Omental fat pad (tissue), 3 donors: ENCODE measurements at regions not wholly inside any gene's neighbourhood (a gene's known extent, or its start where the extent isn't known, plus 50 kb on each side); places are given as distances from the start of the nearest gene placed in this dataset.

ENCODE experiments used
- ATAC-seq: fragments of 150-250 bp; one replicate; pipeline ENCODE4 v1.9.1; 2016; ENCODE audit warnings: mild to moderate bottlenecking, moderate library complexity; ENCODE audit not compliant: low FRiP score
- DNase-seq: peaks from one replicate; pipeline ENCODE4 v3.0.0-alpha.2; 2019; ENCODE audit warnings: low spot score
- CTCF ChIP-seq, 3 donors: fragments of 450-650 bp; IDR thresholded peaks; one replicate each; pipeline ENCODE4 v1.5.1; 2016 to 2017; ENCODE audit warnings: antibody characterized with exemption in 3 of 3, mild to moderate bottlenecking in 3 of 3, moderate library complexity in 2 of 3

- no peak for ATAC-seq
- TF ChIP-seq CTCF (IDR thresholded peaks at IDR 0.05): no peak
- DNase-seq: no peak
Observed at GRCh38 chr1:168910403-168910802, 181.4 kb upstream of the DPT start.

- no peak for TF ChIP-seq CTCF (IDR thresholded peaks at IDR 0.05)
- no peak for DNase-seq
- ATAC-seq: no peak
Observed at GRCh38 chr1:168911370-168911769, 182.4 kb upstream of the DPT start.

GRCh38 chr1:168913711-168914463 is 184.9 kb upstream of the DPT start:
- DNase-seq (no peak), ATAC-seq (no peak)
- no peak for TF ChIP-seq CTCF (IDR thresholded peaks at IDR 0.05)

- TF ChIP-seq CTCF (IDR thresholded peaks at IDR 0.05): no peak
- ATAC-seq: no peak
- no peak for DNase-seq
Observed at GRCh38 chr1:168917309-168917708, 188.3 kb upstream of the DPT start.

- no peak for TF ChIP-seq CTCF (IDR thresholded peaks at IDR 0.05)
- DNase-seq (no peak), ATAC-seq (no peak)
Observed at GRCh38 chr1:168917796-168918195, 188.7 kb upstream of the ATP1B1 start.

- ATAC-seq (no peak), DNase-seq (no peak)
- no peak for TF ChIP-seq CTCF (IDR thresholded peaks at IDR 0.05)
Observed at GRCh38 chr1:168918860-168919741, 187.4 kb upstream of the ATP1B1 start.
